ENCODE measurements at regions not wholly inside any gene's neighbourhood (a gene's known extent, or its start where the extent isn't known, plus 50 kb on each side); places are given as distances from the start of the nearest gene placed in this dataset.
A peak's percentile ranks its signal among the peaks of the same experiment; 100 is the strongest.

DNA sequence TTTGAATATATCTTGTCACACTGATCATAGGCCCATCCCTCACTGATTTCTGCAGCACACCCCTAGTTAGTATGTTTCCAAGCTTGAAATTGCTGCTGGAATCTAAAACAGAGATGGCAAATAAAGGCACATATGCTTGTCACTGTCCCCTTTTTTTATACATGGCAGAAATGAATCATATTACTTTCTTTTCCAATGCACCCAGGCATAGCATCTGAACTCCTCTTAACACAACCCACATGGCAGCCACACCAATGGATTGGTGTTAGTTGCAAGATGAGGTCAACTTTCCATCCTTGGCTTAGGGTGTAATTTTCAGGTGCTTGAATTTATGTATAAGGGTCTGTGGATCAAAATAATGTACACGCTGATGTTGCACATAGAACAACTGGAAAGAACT lies 473.8 kb upstream of the ZNF608 start:
- TF ChIP-seq, protein P1, sequence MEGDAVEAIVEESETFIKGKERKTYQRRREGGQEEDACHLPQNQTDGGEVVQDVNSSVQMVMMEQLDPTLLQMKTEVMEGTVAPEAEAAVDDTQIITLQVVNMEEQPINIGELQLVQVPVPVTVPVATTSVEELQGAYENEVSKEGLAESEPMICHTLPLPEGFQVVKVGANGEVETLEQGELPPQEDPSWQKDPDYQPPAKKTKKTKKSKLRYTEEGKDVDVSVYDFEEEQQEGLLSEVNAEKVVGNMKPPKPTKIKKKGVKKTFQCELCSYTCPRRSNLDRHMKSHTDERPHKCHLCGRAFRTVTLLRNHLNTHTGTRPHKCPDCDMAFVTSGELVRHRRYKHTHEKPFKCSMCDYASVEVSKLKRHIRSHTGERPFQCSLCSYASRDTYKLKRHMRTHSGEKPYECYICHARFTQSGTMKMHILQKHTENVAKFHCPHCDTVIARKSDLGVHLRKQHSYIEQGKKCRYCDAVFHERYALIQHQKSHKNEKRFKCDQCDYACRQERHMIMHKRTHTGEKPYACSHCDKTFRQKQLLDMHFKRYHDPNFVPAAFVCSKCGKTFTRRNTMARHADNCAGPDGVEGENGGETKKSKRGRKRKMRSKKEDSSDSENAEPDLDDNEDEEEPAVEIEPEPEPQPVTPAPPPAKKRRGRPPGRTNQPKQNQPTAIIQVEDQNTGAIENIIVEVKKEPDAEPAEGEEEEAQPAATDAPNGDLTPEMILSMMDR (conservative IDR thresholded peaks at IDR 0.05), result no peak
- H3K27ac ChIP-seq, result no peak overlapping the region

GRCh38 chr5:125222597-125223240 lies 476.3 kb upstream of the ZNF608 start:
- H3K27ac ChIP-seq, result no peak overlapping the region
- TF ChIP-seq, protein P1 (conservative IDR thresholded peaks at IDR 0.05), result no peak

GRCh38 chr5:125225424-125225823 lies 479.0 kb upstream of the ZNF608 start:
- H3K27ac ChIP-seq, result no peak overlapping the region
- TF ChIP-seq, protein P1 (conservative IDR thresholded peaks at IDR 0.05), result no peak

GRCh38 chr5:125226825-125227224 lies 480.4 kb upstream of the ZNF608 start:
- TF ChIP-seq, protein P1 (conservative IDR thresholded peaks at IDR 0.05), result no peak
- no peak overlapping the region for H3K27ac ChIP-seq

- TF ChIP-seq, protein P1 (conservative IDR thresholded peaks at IDR 0.05), result peak; percentile 50
- no peak overlapping the region for H3K27ac ChIP-seq
These were observed 481.1 kb upstream of the ZNF608 start for GRCh38 chr5:125227333-125228095.

GRCh38 chr5:125228363-125229070 lies 482.1 kb upstream of the ZNF608 start:
- no peak overlapping the region for H3K27ac ChIP-seq
- TF ChIP-seq, protein P1 (conservative IDR thresholded peaks at IDR 0.05), result no peak

- H3K27ac ChIP-seq, result no peak overlapping the region
- TF ChIP-seq, protein P1 (conservative IDR thresholded peaks at IDR 0.05), result no peak
These were observed 483.1 kb upstream of the ZNF608 start for GRCh38 chr5:125229556-125229955.

All from VCaP (cell line).